ENCODE measurements at regions not wholly inside any gene's neighbourhood (a gene's known extent, or its start where the extent isn't known, plus 50 kb on each side); places are given as distances from the start of the nearest gene placed in this dataset.
A peak's percentile ranks its signal among the peaks of the same experiment; 100 is the strongest.
"Not testable (repeated sequence)": the region's sequence is repeated elsewhere in the genome, so short reads cannot be mapped to it uniquely, and the experiment has no call there.

- no peaks in the 10 kb centered on the region for H3K9me3 ChIP-seq (ENCODE audit: insufficient read depth, low read length)
- no peak for TF ChIP-seq CTCF (IDR thresholded peaks at IDR 0.05; ENCODE audit: low read depth, low read length)
- no peak for TF ChIP-seq EZH2phosphoT487 (IDR thresholded peaks at IDR 0.05; ENCODE audit: low read depth)
- H3K4me3 ChIP-seq (ENCODE audit: low read length), result no peak overlapping the region
Observed at GRCh38 chr9:29416204-29416603, 1842.9 kb upstream of the C9orf72 start.

DNA sequence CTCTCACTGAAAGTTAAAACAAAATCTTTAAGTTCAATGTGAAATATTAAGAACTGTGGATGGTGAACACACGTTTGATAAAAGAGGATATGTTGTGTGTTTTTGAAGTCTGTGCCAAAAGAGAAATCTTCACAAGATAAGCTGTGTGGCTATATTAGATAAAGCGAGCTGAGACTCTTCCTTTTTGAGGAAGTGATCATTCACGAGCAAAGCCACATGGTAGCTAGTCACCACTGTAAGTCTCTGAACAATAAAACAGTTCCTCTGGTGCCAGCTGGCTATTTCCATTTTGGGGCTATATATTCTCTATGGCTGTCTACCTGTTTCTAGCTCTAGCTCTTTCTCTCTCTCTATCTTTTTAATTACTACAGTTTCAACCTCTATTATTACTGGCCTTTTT is 1849.2 kb upstream of the C9orf72 start:
- Histone ChIP-seq H3K4me3 (ENCODE audit: low read length) (peak overlapping the region; percentile 6; the same call in 1 of the 2 replicates), H3K79me2 (ENCODE audit: low read length) (no peaks in the 10 kb centered on the region), H3K27me3 (ENCODE audit: low read depth, low read length) (no peaks in the 10 kb centered on the region), H3K9ac (ENCODE audit: low read length) (no peak overlapping the region), H3K4me1 (ENCODE audit: low read length) (peaks cover 14% of the 10 kb centered on the region), H3K4me2 (ENCODE audit: low read length) (peak overlapping the region; percentile 20), H3K36me3 (replicated peaks; ENCODE audit: low read depth, low read length) (no peaks in the 10 kb centered on the region), H3K9me3 (ENCODE audit: insufficient read depth, low read length) (no peaks in the 10 kb centered on the region), H4K20me1 (ENCODE audit: insufficient read depth, low read length) (no peaks in the 10 kb centered on the region), H2AFZ (ENCODE audit: low read depth, low read length) (peak overlapping the region; percentile 60), H3K27ac (ENCODE audit: low read length) (peak overlapping the region; percentile 19; the same call in 1 of the 2 replicates)
- TF ChIP-seq EZH2phosphoT487 (IDR thresholded peaks at IDR 0.05; ENCODE audit: low read depth) (no peak), CTCF (IDR thresholded peaks at IDR 0.05; ENCODE audit: low read depth, low read length) (no peak)

More at GRCh38 chr9:29416204-29416603, 1842.9 kb upstream of the C9orf72 start:
- Histone ChIP-seq H3K36me3 (replicated peaks; ENCODE audit: low read depth, low read length) (no peaks in the 10 kb centered on the region), H3K79me2 (ENCODE audit: low read length) (no peaks in the 10 kb centered on the region), H2AFZ (ENCODE audit: low read depth, low read length) (no peak overlapping the region), H4K20me1 (ENCODE audit: insufficient read depth, low read length) (no peaks in the 10 kb centered on the region), H3K4me2 (ENCODE audit: low read length) (no peak overlapping the region), H3K4me1 (ENCODE audit: low read length) (no peaks in the 10 kb centered on the region), H3K27ac (ENCODE audit: low read length) (no peak overlapping the region), H3K27me3 (ENCODE audit: low read depth, low read length) (no peaks in the 10 kb centered on the region), H3K9ac (ENCODE audit: low read length) (no peak overlapping the region)

DNA sequence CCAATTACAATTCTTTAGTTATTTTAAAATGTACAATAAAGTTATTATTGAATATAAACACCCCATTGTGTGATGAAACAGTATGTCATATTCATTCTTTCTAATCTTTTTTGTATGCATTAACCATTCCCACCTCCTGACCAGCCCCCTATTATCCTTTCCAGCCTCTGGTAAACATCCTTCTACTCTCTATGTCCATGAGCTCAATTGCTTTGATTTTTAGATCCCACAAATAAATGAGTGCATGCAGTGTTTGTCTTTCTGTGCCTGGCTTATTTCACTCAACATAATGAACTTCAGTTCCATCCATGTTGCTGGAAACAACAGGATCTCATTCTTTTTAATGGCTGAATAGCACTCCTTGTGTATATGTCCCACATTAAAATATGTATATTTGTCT is 1858.9 kb upstream of the C9orf72 start:
- no peaks in the 10 kb centered on the region for H3K79me2 ChIP-seq (ENCODE audit: low read length)
- H3K27me3 ChIP-seq (ENCODE audit: low read depth, low read length), result no peaks in the 10 kb centered on the region
- TF ChIP-seq CTCF (IDR thresholded peaks at IDR 0.05; ENCODE audit: low read depth, low read length), result no peak
- no peak for TF ChIP-seq EZH2phosphoT487 (IDR thresholded peaks at IDR 0.05; ENCODE audit: low read depth)
- H3K27ac ChIP-seq (ENCODE audit: low read length), result no peak overlapping the region
- H3K9me3 ChIP-seq (ENCODE audit: insufficient read depth, low read length), result no peaks in the 10 kb centered on the region
- no peak overlapping the region for H3K9ac ChIP-seq (ENCODE audit: low read length)
- H4K20me1 ChIP-seq (ENCODE audit: insufficient read depth, low read length), result no peaks in the 10 kb centered on the region
- H2AFZ ChIP-seq (ENCODE audit: low read depth, low read length), result no peak overlapping the region
- H3K4me1 ChIP-seq (ENCODE audit: low read length), result no peaks in the 10 kb centered on the region
- no peak overlapping the region for H3K4me3 ChIP-seq (ENCODE audit: low read length)
- no peaks in the 10 kb centered on the region for H3K36me3 ChIP-seq (replicated peaks; ENCODE audit: low read depth, low read length)
- H3K4me2 ChIP-seq (ENCODE audit: low read length), result no peak overlapping the region

DNA sequence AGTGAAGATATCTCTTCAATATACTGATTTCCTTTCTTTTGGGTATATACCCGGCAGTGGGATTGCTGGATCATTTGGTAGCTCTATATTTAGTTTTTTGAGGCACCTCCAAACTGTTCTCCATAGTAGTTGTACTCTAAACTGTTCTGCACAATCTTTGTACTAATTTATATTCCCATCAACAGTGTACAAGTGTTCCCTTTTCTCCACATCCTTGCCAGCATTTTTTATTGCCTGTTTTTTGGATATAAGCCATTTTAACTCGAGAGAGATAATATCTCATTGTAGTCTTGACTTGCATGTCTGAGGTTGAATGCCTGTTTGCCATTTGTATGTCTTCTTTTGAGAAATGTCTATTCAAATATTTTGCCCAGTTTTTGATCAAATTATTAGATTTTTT is 1859.4 kb upstream of the C9orf72 start:
- not testable (repeated sequence) for H3K4me2 ChIP-seq (ENCODE audit: low read length); H3K27me3 ChIP-seq (ENCODE audit: low read depth, low read length); H3K4me1 ChIP-seq (ENCODE audit: low read length); H3K79me2 ChIP-seq (ENCODE audit: low read length); H3K9me3 ChIP-seq (ENCODE audit: insufficient read depth, low read length); H2AFZ ChIP-seq (ENCODE audit: low read depth, low read length); H4K20me1 ChIP-seq (ENCODE audit: insufficient read depth, low read length); H3K9ac ChIP-seq (ENCODE audit: low read length); H3K4me3 ChIP-seq (ENCODE audit: low read length); H3K27ac ChIP-seq (ENCODE audit: low read length); H3K36me3 ChIP-seq (replicated peaks; ENCODE audit: low read depth, low read length)

DNA sequence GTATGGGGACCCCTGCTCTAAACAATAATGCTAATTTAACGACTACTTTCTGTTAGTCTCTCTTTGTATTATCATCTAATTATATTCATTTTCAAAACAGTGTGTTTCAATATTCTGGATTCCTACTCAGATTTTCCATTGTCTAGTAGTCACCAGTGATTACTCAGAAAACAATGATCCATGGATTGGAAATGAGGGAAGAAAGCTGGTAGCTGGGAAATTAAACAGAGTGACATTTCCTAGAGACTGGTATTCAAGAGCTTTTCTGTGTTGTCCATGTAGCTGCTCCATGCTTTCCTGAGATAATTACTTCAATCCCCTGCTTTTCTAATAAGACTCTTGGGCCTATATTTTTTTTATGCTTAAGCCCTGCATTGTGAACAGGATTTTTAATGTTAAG is 1862.1 kb upstream of the C9orf72 start:
- H4K20me1 ChIP-seq (ENCODE audit: insufficient read depth, low read length), result no peaks in the 10 kb centered on the region
- H3K79me2 ChIP-seq (ENCODE audit: low read length), result no peaks in the 10 kb centered on the region
- H3K4me2 ChIP-seq (ENCODE audit: low read length), result no peak overlapping the region
- H3K4me3 ChIP-seq (ENCODE audit: low read length), result no peak overlapping the region
- no peaks in the 10 kb centered on the region for H3K27me3 ChIP-seq (ENCODE audit: low read depth, low read length)
- H2AFZ ChIP-seq (ENCODE audit: low read depth, low read length), result no peak overlapping the region
- no peak for TF ChIP-seq CTCF (IDR thresholded peaks at IDR 0.05; ENCODE audit: low read depth, low read length)
- TF ChIP-seq EZH2phosphoT487 (IDR thresholded peaks at IDR 0.05; ENCODE audit: low read depth), result no peak
- no peaks in the 10 kb centered on the region for H3K9me3 ChIP-seq (ENCODE audit: insufficient read depth, low read length)
- H3K4me1 ChIP-seq (ENCODE audit: low read length), result no peaks in the 10 kb centered on the region
- no peak overlapping the region for H3K9ac ChIP-seq (ENCODE audit: low read length)
- H3K36me3 ChIP-seq (replicated peaks; ENCODE audit: low read depth, low read length), result no peaks in the 10 kb centered on the region
- H3K27ac ChIP-seq (ENCODE audit: low read length), result no peak overlapping the region
